GM23338 (cell line): ENCODE measurements at regions not wholly inside any gene's neighbourhood (a gene's known extent, or its start where the extent isn't known, plus 50 kb on each side); places are given as distances from the start of the nearest gene placed in this dataset.

Source experiments
- ATAC-seq: fragments of 200-7000 bp; cut with Tn5 transposase; 3 replicates; pipeline ENCODE4 v1.9.1; 2020
- DNase-seq: peaks from one replicate; pipeline ENCODE4 v3.0.0-alpha.2; 2015; ENCODE audit warnings: low spot score
- H2AFZ ChIP-seq: fragments of 200-600 bp; sonication (generic); 2 replicates; pipeline ENCODE4 v1.8.0; 2016; ENCODE audit warnings: antibody characterized with exemption, mild to moderate bottlenecking, moderate library complexity
- H3F3A ChIP-seq: fragments of 200-600 bp; sonication (generic); replicated peaks from 2 replicates; pipeline ENCODE4 v1.8.0; 2017; ENCODE audit warnings: antibody characterized with exemption, mixed run types, low read depth
- H3K27ac ChIP-seq: fragments of 200-600 bp; sonication (generic); 2 replicates; pipeline ENCODE4 v1.6.1; 2016; ENCODE audit warnings: low read depth
- H3K27me3 ChIP-seq: fragments of 200-600 bp; sonication (generic); 2 replicates; pipeline ENCODE4 v1.8.0; 2016; ENCODE audit warnings: mild to moderate bottlenecking, mixed run types, moderate library complexity; ENCODE audit not compliant: insufficient read depth
- H3K36me3 ChIP-seq: fragments of 200-600 bp; sonication (generic); 2 replicates; pipeline ENCODE4 v1.8.0; 2016; ENCODE audit warnings: mild to moderate bottlenecking; ENCODE audit not compliant: insufficient read depth
- H3K4me1 ChIP-seq: fragments of 200-600 bp; sonication (generic); 2 replicates; pipeline ENCODE4 v1.8.0; 2016; ENCODE audit warnings: mild to moderate bottlenecking, moderate library complexity; ENCODE audit not compliant: insufficient read depth
- H3K4me2 ChIP-seq: fragments of 200-600 bp; sonication (generic); 2 replicates; pipeline ENCODE4 v1.7.1; 2017; ENCODE audit warnings: mixed run types
- H3K4me3 ChIP-seq: fragments of 200-600 bp; sonication (generic); 2 replicates; pipeline ENCODE4 v1.6.1; 2016; ENCODE audit warnings: mixed run types
- H3K79me2 ChIP-seq: fragments of 200-600 bp; sonication (generic); replicated peaks from 2 replicates; pipeline ENCODE4 v1.8.0; 2017; ENCODE audit warnings: mild to moderate bottlenecking; ENCODE audit not compliant: insufficient read depth
- H3K9me2 ChIP-seq: fragments of 200-600 bp; sonication (generic); 2 replicates; pipeline ENCODE4 v1.8.0; 2017; ENCODE audit not compliant: insufficient read depth
- H4K20me1 ChIP-seq: fragments of 200-600 bp; sonication (generic); replicated peaks from 2 replicates; pipeline ENCODE4 v1.8.0; 2017; ENCODE audit warnings: mild to moderate bottlenecking; ENCODE audit not compliant: insufficient read depth
- H3K27ac Mint-ChIP-seq: 2 replicates; pipeline ENCODE4 v1.8.0; 2020; ENCODE audit warnings: inconsistent platforms, mild to moderate bottlenecking, moderate library complexity, mixed read lengths
- H3K27me3 Mint-ChIP-seq: 3 replicates; pipeline ENCODE4 v1.8.0; 2022; ENCODE audit warnings: low read depth, mild to moderate bottlenecking, moderate library complexity, mixed read lengths, inconsistent platforms; ENCODE audit not compliant: insufficient read depth, poor library complexity
- H3K36me3 Mint-ChIP-seq: 3 replicates; pipeline ENCODE4 v1.8.0; 2021; ENCODE audit warnings: low read depth, mild to moderate bottlenecking, inconsistent platforms, moderate library complexity, mixed read lengths
- H3K4me1 Mint-ChIP-seq: 3 replicates; pipeline ENCODE4 v1.8.0; 2020; ENCODE audit warnings: mild to moderate bottlenecking, inconsistent platforms, mixed read lengths
- H3K4me3 Mint-ChIP-seq: 3 replicates; pipeline ENCODE4 v1.8.0; 2021; ENCODE audit warnings: moderate library complexity, mild to moderate bottlenecking, inconsistent platforms, mixed read lengths
- H3K9me3 Mint-ChIP-seq: 3 replicates; pipeline ENCODE4 v1.8.0; 2020; ENCODE audit warnings: moderate library complexity, mild to moderate bottlenecking, inconsistent platforms, mixed read lengths
- CREB1 ChIP-seq: fragments of 250-450 bp; sonication (Bioruptor Pico); IDR thresholded peaks from 2 replicates; pipeline ENCODE4 v1.5.0; 2020; ENCODE audit warnings: low read depth, mild to moderate bottlenecking, moderate library complexity
- ETS1 ChIP-seq: IDR thresholded peaks from 2 replicates; pipeline ENCODE4 v1.6.1; 2016; ENCODE audit warnings: antibody characterized with exemption
- EZH2 ChIP-seq: fragments of 200-600 bp; sonication (generic); IDR thresholded peaks from one replicate; pipeline ENCODE4 v1.8.0; 2017; ENCODE audit warnings: antibody characterized with exemption, mild to moderate bottlenecking, low read depth; ENCODE audit not compliant: unreplicated experiment
- EZH2phosphoT487 ChIP-seq: fragments of 200-600 bp; sonication (generic); IDR thresholded peaks from one replicate; pipeline ENCODE4 v1.8.1; 2018; ENCODE audit warnings: antibody characterized with exemption; ENCODE audit not compliant: unreplicated experiment
- JUNB ChIP-seq: IDR thresholded peaks from one replicate; pipeline ENCODE4 v1.6.1; 2016; ENCODE audit warnings: antibody characterized with exemption; ENCODE audit not compliant: unreplicated experiment
- NANOG ChIP-seq: IDR thresholded peaks from 2 replicates; pipeline ENCODE4 v1.6.1; 2016; ENCODE audit warnings: antibody characterized with exemption, borderline replicate concordance
- POLR2AphosphoS5 ChIP-seq: IDR thresholded peaks from 2 replicates; pipeline ENCODE4 v1.6.1; 2016; ENCODE audit warnings: antibody characterized with exemption, low read depth
- REST ChIP-seq: IDR thresholded peaks from one replicate; pipeline ENCODE4 v1.6.1; 2018; ENCODE audit warnings: antibody characterized with exemption; ENCODE audit not compliant: unreplicated experiment
- ZNF114 ChIP-seq: fragments of 250-450 bp; sonication (Bioruptor Pico); IDR thresholded peaks from 2 replicates; pipeline ENCODE4 v1.5.0; 2020; ENCODE audit warnings: mild to moderate bottlenecking, moderate library complexity
- ZNF331 ChIP-seq: fragments of 250-450 bp; sonication (Bioruptor Pico); IDR thresholded peaks from 2 replicates; pipeline ENCODE4 v1.5.0; 2020; ENCODE audit warnings: low read depth, mild to moderate bottlenecking, moderate library complexity
- ZNF462 ChIP-seq: fragments of 250-450 bp; sonication (Bioruptor Pico); IDR thresholded peaks from 2 replicates; pipeline ENCODE4 v1.5.0; 2020; ENCODE audit warnings: mild to moderate bottlenecking, moderate library complexity

DNA sequence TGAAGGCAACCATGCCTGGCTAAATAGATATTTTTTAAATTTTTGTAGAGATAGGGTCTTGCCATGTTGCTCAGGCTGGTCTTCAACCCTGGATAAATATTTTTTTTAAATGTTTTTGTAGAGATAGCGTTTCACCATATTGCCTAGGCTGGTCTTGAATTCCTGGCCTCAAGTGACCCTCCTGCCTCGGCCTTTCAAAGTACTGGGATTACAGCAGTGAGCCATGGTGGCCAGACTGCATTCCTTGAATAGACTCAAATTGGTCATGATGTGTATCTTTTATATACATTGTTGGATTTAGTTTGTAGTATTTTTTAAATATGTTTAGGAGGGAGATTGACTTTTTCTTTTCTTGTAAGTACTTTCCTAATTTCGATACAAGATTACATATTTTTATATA, 325.7 kb upstream of the C11orf87 start:
- Histone ChIP-seq H3K36me3 (no peaks in the 10 kb centered on the region), H2AFZ (no peak overlapping the region), H4K20me1 (no peaks in the 10 kb centered on the region), H3K27me3 (no peaks in the 10 kb centered on the region), H3K9me2 (no peaks in the 10 kb centered on the region), H3K4me2 (no peak overlapping the region), H3F3A (no peaks in the 10 kb centered on the region), H3K79me2 (no peaks in the 10 kb centered on the region), H3K4me3 (no peak overlapping the region), H3K27ac (no peak overlapping the region), H3K4me1 (no peaks in the 10 kb centered on the region)
- H3K36me3 Mint-ChIP-seq, result no peaks in the 10 kb centered on the region; the same call in 2 of the 3 replicates
- no peak for ATAC-seq
- H3K27ac Mint-ChIP-seq, result no peak overlapping the region
- no peaks in the 10 kb centered on the region for H3K9me3 Mint-ChIP-seq
- no peaks in the 10 kb centered on the region for H3K27me3 Mint-ChIP-seq
- no peak for TF ChIP-seq EZH2phosphoT487
- TF ChIP-seq NANOG, result no peak
- no peak for TF ChIP-seq POLR2AphosphoS5
- TF ChIP-seq ZNF114 (CRISPR knock-in tag), result no peak
- no peak for TF ChIP-seq ZNF462 (CRISPR knock-in tag)
- no peak for TF ChIP-seq ETS1
- no peak for TF ChIP-seq CREB1 (CRISPR knock-in tag)
- no peak for TF ChIP-seq EZH2
- no peak for TF ChIP-seq REST
- TF ChIP-seq JUNB, result no peak
- no peak for TF ChIP-seq ZNF331 (CRISPR knock-in tag)
- no peak for DNase-seq
- no peaks in the 10 kb centered on the region for H3K4me1 Mint-ChIP-seq
- no peak overlapping the region for H3K4me3 Mint-ChIP-seq
